Brain microvascular endothelial cell (primary cell): ENCODE measurements at regions not wholly inside any gene's neighbourhood (a gene's known extent, or its start where the extent isn't known, plus 50 kb on each side); places are given as distances from the start of the nearest gene placed in this dataset.

Experiments
- DNase-seq: peaks from one replicate; pipeline ENCODE4 v3.0.0-alpha.2; 2020
- H3K27ac ChIP-seq: fragments of 250-450 bp; sonication (Bioruptor Pico); 2 replicates; pipeline ENCODE4 v1.5.1; 2020; ENCODE audit warnings: mild to moderate bottlenecking, moderate library complexity
- H3K27me3 ChIP-seq: fragments of 250-450 bp; sonication (Bioruptor Pico); replicated peaks from 2 replicates; pipeline ENCODE4 v1.5.1; 2020; ENCODE audit warnings: mild to moderate bottlenecking
- H3K36me3 ChIP-seq: fragments of 250-450 bp; sonication (Bioruptor Pico); replicated peaks from 2 replicates; pipeline ENCODE4 v1.5.1; 2020; ENCODE audit warnings: mild to moderate bottlenecking
- H3K4me3 ChIP-seq: 2 replicates; pipeline ENCODE4 v1.5.1; 2011; ENCODE audit warnings: low read depth, mild to moderate bottlenecking, control low read depth, low read length, moderate library complexity
- CTCF ChIP-seq: IDR thresholded peaks from 2 replicates; pipeline ENCODE4 v1.5.1; 2011; ENCODE audit warnings: low read depth, mild to moderate bottlenecking, moderate library complexity, low read length, control low read depth, inconsistent platforms; ENCODE audit errors: missing control alignments
- in situ Hi-C: cut with HindIII; loops from 2 replicates; pipeline ENCODE4 v1.10.0; 2017; ENCODE audit warnings: low sequenced_read_pairs, low pct_ligation_motif_present

GRCh38 chr11:33582636-33583325, 117.8 kb downstream of the C11orf91 start:
- no peak for DNase-seq
- Histone ChIP-seq H3K4me3 (no peak overlapping the region), H3K27me3 (no peaks in the 10 kb centered on the region), H3K27ac (no peak overlapping the region), H3K36me3 (peaks cover 9% of the 10 kb centered on the region)
- in situ Hi-C loops = no loop called here
- TF ChIP-seq CTCF = no peak

DNA sequence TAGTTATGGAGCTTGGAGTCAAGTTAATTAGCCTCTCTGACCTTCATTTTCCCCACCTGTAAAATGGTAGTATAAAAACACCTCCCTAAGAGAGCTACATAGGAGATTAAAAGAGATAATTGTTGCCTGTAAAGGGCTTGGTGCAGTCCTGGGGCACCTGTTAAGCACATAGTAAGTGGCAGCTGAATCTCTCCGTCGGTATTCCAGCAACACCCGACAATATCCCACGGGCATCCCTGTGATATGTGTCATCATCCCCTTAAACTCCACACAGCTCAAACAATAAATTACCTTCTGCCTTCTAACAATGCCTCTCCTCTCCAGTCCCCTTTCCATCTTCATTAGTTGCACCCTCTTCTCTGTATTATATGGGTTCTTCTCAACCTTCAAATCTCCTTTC, 121.5 kb downstream of the C11orf91 start:
- Histone ChIP-seq H3K27me3 (no peaks in the 10 kb centered on the region), H3K27ac (no peak overlapping the region), H3K4me3 (no peak overlapping the region), H3K36me3 (no peaks in the 10 kb centered on the region)
- no peak for TF ChIP-seq CTCF
- no peak for DNase-seq
- in situ Hi-C loops = no loop called here

DNA sequence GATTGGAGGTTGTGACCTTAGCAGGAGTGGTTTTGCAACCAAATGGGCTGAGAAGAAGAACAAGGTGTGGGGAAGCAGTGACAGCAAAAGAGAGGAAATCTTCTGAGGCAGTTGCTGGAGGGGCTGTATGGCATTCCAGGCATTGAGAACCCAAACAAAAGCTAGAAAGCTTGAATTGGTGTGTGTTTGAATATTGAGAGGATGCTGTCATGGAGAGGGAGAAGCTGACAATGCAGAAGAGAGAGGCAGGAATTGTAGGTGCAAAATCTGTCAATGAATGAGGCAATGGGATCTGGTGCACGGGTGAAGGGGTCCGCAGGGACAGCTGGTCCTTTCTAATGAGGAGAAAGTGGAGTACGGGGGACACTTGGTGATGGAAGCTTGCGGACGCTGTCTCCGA, 123.4 kb downstream of the C11orf91 start:
- no peak overlapping the region for H3K27ac ChIP-seq
- DNase-seq = no peak
- no peak overlapping the region for H3K4me3 ChIP-seq
- in situ Hi-C loops = no loop called here
- TF ChIP-seq CTCF = no peak
- no peaks in the 10 kb centered on the region for H3K27me3 ChIP-seq
- H3K36me3 ChIP-seq = peaks cover 3% of the 10 kb centered on the region

DNA sequence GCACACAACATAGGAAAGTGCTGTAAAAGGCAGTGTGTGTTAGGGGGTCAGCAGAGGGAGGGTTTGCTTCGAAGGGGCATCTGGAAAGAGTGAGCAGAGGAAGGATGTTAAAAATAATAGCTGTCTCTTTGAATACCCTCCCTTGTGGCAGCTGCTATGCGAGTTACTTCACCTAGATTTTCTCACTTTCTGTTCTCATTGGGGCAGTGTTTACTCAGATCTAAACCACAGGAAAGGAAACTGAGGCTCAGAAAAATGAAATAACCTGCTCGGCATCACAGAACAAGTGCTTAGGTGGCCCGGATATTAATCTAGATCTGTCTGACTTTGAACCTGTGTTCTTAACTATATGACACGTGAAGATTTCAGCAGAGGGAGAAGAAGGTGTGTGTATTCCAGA, 125.3 kb downstream of the C11orf91 start:
- H3K4me3 ChIP-seq = no peak overlapping the region
- no peaks in the 10 kb centered on the region for H3K27me3 ChIP-seq
- in situ Hi-C loops = no loop called here
- H3K36me3 ChIP-seq = peaks cover 3% of the 10 kb centered on the region
- DNase-seq = no peak
- no peak overlapping the region for H3K27ac ChIP-seq
- no peak for TF ChIP-seq CTCF

- no peak for TF ChIP-seq CTCF
- Histone ChIP-seq H3K27ac (no peak overlapping the region), H3K36me3 (peaks cover 7% of the 10 kb centered on the region), H3K4me3 (no peak overlapping the region), H3K27me3 (no peaks in the 10 kb centered on the region)
- in situ Hi-C loops = no loop called here
- no peak for DNase-seq
Observed at GRCh38 chr11:33574331-33574730, 126.3 kb downstream of the C11orf91 start.

- in situ Hi-C loops = no loop called here
Observed at GRCh38 chr11:33569333-33569732, 131.3 kb downstream of the C11orf91 start.

More at GRCh38 chr11:33569333-33569732, 131.3 kb downstream of the C11orf91 start:
- no peak for TF ChIP-seq CTCF
- Histone ChIP-seq H3K36me3 (peaks cover 14% of the 10 kb centered on the region), H3K4me3 (no peak overlapping the region), H3K27ac (no peak overlapping the region), H3K27me3 (no peaks in the 10 kb centered on the region)
- no peak for DNase-seq
